Renal cortex interstitium (tissue), 11 donors: ENCODE measurements at regions not wholly inside any gene's neighbourhood (a gene's known extent, or its start where the extent isn't known, plus 50 kb on each side); places are given as distances from the start of the nearest gene placed in this dataset.

Experiments used
- DNase-seq, 11 donors: peaks; one replicate each; pipeline ENCODE4 v3.0.0-alpha.2; 2013; ENCODE audit warnings: low read depth in 9 of 11, low spot score in 4 of 11; ENCODE audit errors: extremely low read depth in 1 of 11

DNA sequence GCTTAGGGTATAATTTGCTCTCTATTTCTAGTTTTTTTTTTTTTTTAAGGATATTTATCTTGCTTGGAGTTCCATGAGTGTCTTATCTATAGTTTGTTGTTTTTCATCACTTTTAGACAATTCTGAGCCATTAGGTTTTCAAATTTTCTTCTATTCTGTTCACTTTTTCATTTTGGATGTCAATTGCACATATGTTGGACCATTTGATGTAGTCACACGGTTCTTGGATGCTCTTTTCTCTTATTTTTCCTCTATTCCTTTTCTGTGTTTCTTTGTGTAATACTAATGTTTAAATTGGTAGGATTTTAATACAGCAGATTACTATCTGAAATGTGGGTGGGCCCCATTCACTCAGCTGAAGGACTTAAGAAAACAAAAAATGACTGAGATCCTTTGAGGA is 292.6 kb downstream of the CALCRL start:
- no peak for DNase-seq

DNA sequence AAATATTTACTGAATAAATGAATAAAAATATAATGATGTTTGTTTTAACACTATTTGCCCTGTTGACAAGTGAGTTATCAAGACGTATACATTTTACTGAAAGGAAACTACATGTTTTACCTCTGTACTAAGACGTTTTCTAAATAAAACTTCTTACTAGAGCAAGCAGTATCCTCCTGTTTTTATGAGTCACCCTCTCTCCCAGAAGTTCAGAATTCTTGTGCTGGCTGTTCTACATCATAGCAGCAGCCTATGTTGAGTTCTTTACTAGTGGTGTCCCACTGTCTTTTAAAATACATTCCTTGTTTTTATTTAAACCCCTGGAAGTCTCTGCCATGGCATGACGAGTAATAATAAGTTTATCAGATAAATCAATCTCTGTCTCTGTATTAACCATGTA is 297.4 kb downstream of the CALCRL start:
- DNase-seq = no peak

DNA sequence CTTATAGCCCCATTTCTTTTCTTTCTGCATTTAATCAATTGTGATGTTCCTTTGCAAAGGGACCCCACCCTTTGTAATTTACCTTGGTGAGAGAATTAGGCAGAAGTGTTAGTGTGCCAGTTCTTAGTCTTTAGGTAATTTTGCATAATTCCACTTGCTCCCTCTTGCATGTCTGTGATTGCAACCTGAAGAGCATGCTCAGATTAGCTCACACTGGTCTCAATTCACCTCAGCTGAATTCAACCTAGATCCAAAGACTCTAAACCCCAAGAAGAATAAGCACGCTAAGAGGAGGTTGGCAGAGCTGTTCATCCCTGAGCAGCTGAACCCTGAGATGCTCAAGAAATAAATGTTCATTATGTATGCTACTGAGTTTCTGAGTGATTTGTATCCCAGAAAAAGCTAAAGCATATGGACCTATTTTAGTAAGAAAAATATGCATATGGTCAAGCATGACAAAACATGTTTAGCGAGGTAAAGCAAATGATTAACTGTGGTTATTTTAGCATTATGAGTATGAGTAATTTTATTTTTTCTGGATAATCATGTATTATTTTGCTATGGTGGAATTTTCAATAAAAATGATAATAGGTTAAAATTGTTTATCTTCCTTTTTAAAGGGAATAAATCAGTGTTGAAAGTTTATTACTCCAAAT is 299.2 kb upstream of the ZSWIM2 start:
- DNase-seq = no peak

DNA sequence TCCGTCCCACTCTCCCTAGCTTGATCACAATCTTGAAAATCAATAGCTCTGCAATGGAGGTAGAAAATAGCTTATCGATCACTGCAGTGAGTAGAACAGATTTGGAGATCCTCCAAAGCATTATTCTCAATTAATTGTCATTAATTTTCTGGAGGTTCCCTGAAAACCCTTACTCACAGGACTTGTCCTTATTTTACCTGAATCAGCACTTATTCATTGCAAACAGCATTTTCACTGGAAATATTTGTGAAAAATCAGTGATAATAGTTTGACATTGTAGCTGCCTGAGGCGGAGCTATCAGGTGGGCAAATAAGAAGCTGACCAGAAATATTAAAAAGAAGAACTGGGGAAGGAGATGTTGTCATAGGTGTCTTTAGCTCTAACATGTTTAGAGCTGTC is 294.6 kb upstream of the ZSWIM2 start:
- DNase-seq = no peak

DNA sequence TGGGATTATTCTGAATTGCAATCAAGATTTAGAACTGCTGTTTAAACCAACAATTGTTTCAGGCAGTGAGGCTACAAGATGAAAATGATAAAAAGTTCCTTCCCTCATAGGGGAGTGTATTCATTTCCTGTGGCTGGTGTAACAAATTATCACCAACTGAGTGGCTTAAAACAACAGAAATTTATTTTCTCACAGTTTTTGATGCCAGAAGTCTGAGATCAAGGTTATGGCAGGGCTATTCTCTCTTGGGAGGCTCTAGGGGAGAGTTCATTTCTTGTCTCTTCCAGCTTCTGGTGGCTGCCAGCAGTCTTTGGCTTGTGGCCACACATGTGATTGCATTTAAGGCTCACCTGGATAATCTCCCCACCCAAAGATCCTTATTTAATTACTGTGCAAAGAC is 290.5 kb upstream of the ZSWIM2 start:
- no peak for DNase-seq

DNA sequence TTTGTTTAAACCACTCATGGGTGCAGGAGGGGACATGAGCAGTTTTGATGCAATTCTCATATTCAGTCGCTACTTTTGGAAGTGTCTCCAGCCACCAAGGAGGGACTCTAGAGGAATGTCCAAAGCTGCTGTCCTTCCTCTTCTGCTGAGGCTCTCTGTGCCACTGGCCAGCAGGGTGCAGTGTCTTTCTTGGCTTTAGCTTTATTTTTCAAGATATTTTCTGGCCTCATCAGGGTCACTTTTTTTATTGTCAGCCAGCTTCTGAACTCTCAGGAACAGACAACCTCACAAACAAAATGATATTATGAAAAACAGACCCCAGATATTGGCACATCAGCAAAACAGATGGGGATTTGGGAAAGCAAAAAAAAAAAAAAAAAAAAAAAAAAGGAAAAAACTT is 289.3 kb upstream of the ZSWIM2 start:
- DNase-seq = peak in 1 of 11 donors; percentile 17

DNA sequence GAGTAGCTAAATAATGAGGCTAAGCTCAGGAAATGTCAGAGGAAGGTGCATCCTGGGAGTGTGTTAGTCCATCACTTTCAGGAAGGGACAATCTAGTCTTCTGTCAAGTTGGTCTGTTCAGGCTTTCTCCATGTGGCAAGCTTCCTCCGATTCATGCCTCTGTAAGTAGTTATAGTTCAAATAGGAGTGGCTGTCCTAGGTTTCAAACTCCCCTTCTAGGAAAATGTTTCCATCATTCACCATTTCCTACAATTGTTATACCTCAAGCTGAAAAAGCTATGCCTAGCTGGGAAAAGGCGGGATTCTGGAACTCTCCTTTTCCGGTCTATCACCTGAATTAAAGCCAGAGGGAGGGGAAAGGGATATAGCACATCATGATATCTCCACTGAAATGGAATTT is 287.7 kb upstream of the ZSWIM2 start:
- DNase-seq = peak in 3 of 11 donors; percentile 21 to 32 (median 27)

DNA sequence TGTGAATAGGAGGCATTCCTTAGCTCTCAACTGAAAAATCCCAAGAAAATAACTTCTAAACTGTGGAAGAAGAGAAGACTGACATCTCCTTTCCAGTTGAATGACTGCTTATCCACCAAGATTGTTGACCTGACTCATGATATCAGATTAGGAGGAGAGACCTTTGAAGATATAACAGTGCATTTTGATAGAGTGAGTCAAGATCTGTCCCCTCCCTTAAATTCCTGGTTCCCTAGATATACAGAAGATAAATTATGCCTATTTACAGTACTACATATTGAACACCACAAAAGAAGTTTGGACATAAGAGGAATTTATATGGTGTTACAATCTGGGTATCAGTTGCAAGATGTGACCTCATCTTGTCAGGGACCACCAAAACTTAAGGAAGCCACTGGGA is 285.3 kb upstream of the ZSWIM2 start:
- DNase-seq = no peak

DNA sequence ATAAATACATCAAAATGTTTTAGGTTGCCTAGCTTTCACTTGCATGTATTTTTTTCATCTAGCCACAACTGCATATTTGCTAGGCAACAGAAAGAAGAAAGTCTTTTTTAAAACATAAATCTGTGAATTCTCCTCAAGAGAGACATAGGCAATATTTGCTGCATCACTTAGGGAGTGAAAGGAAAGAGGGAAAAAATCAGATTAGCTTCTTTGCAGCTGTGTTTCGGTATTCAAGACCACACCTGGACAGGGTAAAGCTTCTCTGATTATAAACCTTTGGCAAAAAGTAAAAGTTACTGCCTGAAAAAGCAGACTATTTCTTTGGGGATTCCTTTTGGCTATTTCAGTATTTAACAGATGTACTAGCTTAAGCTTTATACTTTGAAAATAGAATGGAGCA is 280.9 kb upstream of the ZSWIM2 start:
- no peak for DNase-seq

DNA sequence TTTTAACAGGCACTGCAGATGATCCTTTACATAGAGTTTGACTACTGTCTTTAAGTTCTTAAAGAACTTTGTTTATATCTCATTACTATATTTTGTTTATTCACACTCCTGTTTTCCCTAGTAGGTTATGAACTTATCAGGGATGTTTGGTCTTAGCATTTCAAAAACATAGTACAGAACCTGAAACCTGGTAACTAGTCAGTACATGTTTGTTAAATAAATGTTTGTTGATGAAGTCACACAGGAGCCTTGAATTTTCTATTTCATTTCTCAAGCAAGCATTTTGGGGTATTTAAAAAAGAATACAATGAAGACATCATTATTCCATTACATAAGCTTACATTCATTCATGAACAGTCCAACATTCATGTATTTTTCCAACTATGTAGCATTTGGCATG is 280.3 kb upstream of the ZSWIM2 start:
- DNase-seq = no peak

DNA sequence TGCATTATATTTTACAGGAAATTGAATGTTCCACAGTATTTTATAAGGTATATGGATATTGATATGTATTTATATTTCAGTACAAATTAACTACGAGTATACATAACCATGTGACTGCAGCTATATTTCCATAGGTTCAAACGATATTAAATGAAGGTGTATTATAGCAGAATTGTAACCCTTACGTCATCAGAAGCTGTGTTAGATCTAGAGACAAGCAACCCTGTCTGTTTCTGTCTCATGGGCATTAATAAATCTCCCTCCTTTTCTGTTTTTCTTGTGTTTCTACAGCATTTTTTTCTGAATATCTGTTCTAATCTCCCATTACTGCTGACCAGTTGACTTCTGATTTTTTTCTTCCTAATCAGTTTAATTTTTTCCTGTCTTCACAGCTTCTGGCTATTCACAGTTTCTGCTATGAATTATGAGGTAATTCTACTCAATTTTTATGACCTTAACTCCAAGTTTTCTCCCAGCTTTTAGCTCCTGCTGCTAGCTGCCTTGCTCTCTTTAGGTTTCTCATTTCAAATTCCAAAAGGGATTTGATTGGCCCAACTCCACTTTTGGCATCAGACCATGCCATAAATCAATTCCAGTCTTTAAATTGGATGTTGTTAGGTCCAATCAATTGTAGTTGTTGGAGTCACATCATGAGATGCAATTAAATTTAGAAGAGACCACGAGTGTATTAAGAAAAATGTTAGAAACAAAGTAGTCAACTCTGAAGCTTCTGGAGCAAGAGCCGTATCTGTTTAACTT is 277.5 kb upstream of the ZSWIM2 start:
- no peak for DNase-seq

DNA sequence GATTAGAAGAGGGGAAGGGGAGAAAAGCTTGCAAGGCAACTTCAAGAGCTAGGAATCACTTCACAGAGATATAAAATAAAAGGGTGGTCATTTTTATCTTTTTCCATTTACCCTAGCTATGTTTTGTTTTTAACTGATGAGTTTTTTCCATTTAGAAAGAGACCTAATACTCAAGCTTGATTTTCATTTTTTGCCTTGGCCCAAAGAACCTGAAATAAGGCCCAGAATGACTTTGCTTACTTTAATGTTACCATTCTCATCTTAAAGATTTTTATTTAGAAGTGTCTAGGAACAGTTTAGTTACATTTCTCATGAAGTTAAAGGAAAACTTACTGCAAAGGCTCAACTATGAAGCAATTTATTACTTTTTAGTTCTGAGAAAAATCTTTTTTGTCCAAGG is 276.3 kb upstream of the ZSWIM2 start:
- no peak for DNase-seq

DNA sequence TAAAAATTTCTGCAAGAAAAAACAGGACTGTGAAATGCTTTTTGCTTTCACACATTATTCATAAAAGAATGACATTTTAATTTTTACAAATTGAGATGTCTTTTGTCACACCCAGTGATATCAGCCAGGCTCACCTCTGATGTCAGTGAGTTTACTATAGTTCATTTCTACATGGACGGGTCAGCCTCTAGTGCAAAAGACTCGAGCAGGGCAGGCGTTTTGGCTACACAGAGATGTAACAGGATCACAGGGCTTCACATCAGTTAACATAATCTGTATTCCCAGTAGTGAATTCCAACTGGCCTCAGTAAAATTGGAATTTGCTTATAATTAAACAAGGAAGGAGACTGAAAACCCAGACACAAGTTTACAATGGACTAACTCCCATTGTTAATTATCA is 275.6 kb upstream of the ZSWIM2 start:
- no peak for DNase-seq

DNA sequence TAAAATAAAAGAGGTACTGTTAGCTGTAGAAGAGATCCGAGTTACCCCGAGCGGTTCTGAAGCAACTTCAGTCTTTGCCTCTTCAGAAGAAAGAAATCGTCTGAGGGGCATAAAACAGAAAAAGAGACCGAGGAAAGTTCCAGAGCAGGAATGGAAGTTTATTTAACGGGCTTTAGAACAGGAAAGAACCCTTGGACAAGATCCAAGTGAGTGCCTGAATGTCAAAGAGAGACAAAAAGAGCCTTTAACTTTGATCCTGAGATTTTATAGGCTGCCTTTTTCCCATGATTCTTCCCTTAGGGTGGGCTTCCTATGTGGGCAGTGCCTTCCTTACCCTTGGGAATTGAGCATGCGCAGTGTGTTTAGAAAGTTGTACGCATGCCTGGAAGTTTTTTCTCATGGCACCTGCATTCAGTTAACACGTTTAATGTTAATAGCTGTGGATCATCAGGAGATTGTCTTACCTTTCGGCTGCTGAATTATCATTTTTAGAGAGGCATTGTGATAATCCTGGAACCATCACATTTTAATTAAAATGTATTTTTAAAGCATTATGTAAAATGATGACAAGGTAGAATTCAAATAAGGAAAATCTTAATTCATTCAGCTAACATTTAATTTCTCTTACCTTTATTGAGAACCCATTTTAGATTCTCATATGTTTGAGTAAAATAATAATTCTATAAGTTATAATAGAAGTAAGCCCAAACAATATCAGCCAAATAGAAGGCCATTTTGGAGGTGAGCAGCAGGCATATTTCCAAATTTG is 269.5 kb upstream of the ZSWIM2 start:
- DNase-seq = no peak

DNA sequence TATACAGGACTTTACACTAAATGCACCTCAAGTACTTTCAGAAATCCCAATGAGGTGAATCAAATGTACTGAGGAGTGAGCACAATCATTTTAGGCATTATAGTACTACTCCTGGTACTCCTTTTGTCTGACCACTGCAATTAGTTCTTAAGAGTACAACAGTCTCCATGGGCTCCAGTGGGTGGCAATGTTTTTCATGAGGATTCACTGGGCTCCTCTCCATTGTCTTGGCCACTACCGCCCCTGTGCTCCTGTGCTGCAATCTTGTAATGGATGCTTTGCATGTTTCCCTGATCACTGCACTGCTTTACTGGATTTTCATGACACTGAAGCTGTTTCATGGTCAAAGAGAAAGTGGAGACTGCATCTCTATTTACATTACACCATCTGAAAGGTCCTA is 268.5 kb upstream of the ZSWIM2 start:
- DNase-seq = no peak

DNA sequence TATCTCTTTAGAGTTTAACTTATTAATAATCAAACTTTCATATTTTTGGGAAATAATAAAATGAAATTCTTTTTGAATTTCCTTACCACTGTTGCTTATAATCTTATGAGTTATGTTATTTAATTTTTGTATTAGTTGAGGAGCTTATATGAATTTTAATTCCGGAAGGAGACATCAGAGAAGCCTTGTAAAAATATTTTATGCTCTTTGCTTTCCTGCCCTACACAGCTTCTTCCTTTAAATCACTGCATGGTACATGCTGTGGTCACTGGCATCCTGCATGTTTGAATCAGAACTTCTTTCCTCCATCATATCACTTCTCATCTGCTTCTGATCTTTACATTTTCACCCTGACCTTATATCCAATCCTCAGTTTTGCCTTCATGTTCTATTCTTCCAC is 266.7 kb upstream of the ZSWIM2 start:
- no peak for DNase-seq

DNA sequence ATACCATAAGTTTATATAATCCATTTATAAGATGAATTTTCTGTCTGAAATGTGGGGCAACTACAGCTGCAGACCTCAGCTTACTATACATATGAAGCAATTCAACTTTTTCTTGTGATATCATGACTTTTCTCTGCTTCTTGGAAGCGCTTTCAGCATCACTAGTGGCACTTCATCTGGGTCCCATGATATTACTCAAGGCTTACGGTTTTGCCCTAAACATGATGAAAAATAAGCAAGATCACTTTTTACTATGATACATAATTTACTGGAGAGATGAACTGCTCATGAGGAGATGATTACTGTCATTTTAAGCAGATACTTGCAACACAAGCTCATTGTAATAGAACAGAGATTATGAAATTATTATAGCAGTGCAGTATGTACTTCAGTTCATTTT is 258.0 kb upstream of the ZSWIM2 start:
- DNase-seq = no peak

DNA sequence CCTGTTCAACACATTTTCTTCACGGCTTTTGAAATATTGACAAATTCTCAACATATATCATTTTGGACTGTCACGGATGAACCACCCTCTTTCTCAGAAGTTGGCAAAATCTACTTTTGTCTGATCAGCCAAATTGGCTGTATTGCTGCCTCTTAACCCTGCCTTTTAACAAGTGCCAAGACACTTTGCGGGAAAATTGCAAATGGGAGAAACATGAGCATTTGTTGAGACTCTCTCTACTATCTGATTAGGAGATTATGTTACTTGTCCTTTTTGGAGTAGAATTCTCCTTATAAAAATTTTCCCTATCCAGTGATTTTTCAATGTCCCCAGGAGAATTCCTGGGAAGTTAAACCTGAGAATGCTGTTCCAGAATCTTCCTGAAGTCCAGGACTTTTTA is 256.2 kb upstream of the ZSWIM2 start:
- DNase-seq = no peak

DNA sequence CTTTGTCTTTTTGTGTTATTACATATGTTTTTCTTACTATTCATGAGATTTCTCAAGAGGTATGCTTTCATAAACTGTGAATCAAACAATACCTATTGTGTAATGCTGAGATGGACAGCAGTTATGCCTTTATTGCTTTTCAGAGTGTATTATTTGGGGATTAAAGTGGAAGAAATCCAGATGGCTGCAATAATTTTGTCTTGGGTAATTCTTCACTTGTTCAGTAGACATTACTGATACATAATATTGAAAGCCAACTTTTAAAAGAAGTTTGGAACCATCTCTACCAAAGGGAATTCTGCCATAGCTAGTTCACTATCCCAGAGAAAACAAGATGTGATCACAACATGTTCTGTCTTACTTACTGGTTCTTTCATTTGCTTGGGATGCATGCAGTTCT is 253.4 kb upstream of the ZSWIM2 start:
- DNase-seq = no peak

DNA sequence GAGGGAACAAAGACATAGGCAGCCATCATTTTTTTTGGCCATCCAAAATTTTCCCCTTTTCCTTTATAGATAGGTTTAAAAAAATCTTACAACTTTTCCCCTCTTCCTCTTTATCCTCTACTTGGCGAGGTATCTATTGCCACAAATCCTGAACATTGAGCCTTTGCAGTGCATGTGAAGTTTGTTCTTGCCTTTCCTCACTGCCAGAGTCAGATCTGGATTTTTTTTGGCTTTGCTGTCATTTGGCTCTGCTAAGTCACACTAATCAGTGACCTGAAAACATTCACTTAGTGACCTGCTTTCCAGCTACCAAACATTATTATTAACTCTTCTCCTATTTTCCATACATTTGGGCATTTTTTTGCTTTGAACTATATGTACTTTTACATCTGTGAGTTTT is 249.2 kb upstream of the ZSWIM2 start:
- no peak for DNase-seq
